Ascending aorta (tissue), 2 donors: ENCODE measurements at regions not wholly inside any gene's neighbourhood (a gene's known extent, or its start where the extent isn't known, plus 50 kb on each side); places are given as distances from the start of the nearest gene placed in this dataset.
A peak's percentile ranks its signal among the peaks of the same experiment; 100 is the strongest.

Experiments
- DNase-seq, 2 donors: peaks; one replicate each; pipeline ENCODE4 v3.0.0-alpha.2; 2019; ENCODE audit warnings: low spot score in 2 of 2
- H3K27ac ChIP-seq, 2 donors: fragments of 200-600 bp; sonication (generic); one replicate each; pipeline ENCODE4 v1.5.1; 2016 to 2017; ENCODE audit warnings: mild to moderate bottlenecking in 1 of 2
- H3K27me3 ChIP-seq: fragments of 200-600 bp; sonication (generic); one replicate; pipeline ENCODE4 v1.5.1; 2017
- H3K36me3 ChIP-seq, 2 donors: fragments of 200-600 bp; sonication (generic); one replicate each; pipeline ENCODE4 v1.5.1; 2016
- H3K4me1 ChIP-seq, 2 donors: fragments of 200-600 bp; sonication (generic); one replicate each; pipeline ENCODE4 v1.5.1; 2016 to 2017; ENCODE audit warnings: mild to moderate bottlenecking in 1 of 2
- H3K4me3 ChIP-seq, 2 donors: fragments of 200-600 bp; sonication (generic); one replicate each; pipeline ENCODE4 v1.5.1; 2016 to 2017; ENCODE audit warnings: mild to moderate bottlenecking in 1 of 2
- H3K9me3 ChIP-seq, 2 donors: fragments of 200-600 bp; sonication (generic); one replicate each; pipeline ENCODE4 v1.5.1; 2016
- intact Hi-C: fragments of 100-400 bp; cut with DNase I; formaldehyde crosslinking; loops from one replicate; pipeline ENCODE4 v1.15.1; 2023
- TF ChIP-seq, protein P1 (sequence below), 3 experiments: fragments of 200-600 bp in 2 of 3; fragments of 450-650 bp in 1 of 3; sonication (generic) in 2 of 3; IDR thresholded peaks; one replicate each; pipeline ENCODE4 v1.5.1; 2016 to 2019; ENCODE audit warnings: antibody characterized with exemption in 3 of 3, mild to moderate bottlenecking in 1 of 3, moderate library complexity in 1 of 3

DNA sequence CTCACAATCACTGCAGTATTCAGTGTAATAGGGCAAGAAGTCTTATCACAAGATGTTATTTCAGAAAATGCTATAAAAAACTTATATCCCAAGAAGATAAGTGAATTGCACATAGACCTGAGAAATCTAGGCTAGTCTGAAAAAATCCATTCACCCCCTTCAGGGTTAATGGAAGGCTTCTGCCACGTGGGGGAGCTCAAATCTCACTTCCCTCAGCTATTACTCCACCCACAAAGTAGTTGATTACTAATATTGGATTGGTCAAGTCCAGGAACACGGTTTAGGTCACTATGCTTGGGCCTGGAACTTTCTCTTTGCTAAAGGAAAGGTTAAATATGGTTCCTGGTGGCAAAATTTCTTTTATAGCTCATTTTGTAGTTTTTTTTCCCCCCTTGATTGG is 51.2 kb upstream of the ADAM23 start:
- Histone ChIP-seq H3K4me3 (no peak overlapping the region), H3K4me1 (no peaks in the 10 kb centered on the region), H3K27ac (no peak overlapping the region), H3K9me3 (no peaks in the 10 kb centered on the region), H3K27me3 (no peaks in the 10 kb centered on the region), H3K36me3 (no peaks in the 10 kb centered on the region)
- no peak for DNase-seq
- TF ChIP-seq, protein P1, sequence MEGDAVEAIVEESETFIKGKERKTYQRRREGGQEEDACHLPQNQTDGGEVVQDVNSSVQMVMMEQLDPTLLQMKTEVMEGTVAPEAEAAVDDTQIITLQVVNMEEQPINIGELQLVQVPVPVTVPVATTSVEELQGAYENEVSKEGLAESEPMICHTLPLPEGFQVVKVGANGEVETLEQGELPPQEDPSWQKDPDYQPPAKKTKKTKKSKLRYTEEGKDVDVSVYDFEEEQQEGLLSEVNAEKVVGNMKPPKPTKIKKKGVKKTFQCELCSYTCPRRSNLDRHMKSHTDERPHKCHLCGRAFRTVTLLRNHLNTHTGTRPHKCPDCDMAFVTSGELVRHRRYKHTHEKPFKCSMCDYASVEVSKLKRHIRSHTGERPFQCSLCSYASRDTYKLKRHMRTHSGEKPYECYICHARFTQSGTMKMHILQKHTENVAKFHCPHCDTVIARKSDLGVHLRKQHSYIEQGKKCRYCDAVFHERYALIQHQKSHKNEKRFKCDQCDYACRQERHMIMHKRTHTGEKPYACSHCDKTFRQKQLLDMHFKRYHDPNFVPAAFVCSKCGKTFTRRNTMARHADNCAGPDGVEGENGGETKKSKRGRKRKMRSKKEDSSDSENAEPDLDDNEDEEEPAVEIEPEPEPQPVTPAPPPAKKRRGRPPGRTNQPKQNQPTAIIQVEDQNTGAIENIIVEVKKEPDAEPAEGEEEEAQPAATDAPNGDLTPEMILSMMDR (IDR thresholded peaks at IDR 0.05): peak in 1 of 3 experiments; percentile 21
- intact Hi-C loops: no loop called here
